ENCODE measurements at regions not wholly inside any gene's neighbourhood (a gene's known extent, or its start where the extent isn't known, plus 50 kb on each side); places are given as distances from the start of the nearest gene placed in this dataset.

- H3K4me1 ChIP-seq = peaks cover 4 to 6% of the 10 kb centered on the region in 2 donors
- intact Hi-C loops (cut with DNase I; ENCODE audit: low total_unique reads) = no loop called here
- no peaks in the 10 kb centered on the region for H3K27me3 ChIP-seq
- H3K4me3 ChIP-seq = no peak overlapping the region
- in situ Hi-C loops (cut with MboI; ENCODE audit: low sequenced_read_pairs in 4 of 4) = no loop called here
- no peaks in the 10 kb centered on the region for H3K9me3 ChIP-seq
- no peak overlapping the region for H3K27ac ChIP-seq
- TF ChIP-seq POLR2A (IDR thresholded peaks at IDR 0.05) (no peak), CTCF (IDR thresholded peaks at IDR 0.05 in 4 of 5, conservative IDR thresholded peaks at IDR 0.05 in 1 of 5) (no peak)
- H3K36me3 ChIP-seq = no peaks in the 10 kb centered on the region
- ATAC-seq = no peak
- no peak for DNase-seq
Observed at GRCh38 chr4:34771632-34772031, 1472.7 kb downstream of the ARAP2 start.

DNA sequence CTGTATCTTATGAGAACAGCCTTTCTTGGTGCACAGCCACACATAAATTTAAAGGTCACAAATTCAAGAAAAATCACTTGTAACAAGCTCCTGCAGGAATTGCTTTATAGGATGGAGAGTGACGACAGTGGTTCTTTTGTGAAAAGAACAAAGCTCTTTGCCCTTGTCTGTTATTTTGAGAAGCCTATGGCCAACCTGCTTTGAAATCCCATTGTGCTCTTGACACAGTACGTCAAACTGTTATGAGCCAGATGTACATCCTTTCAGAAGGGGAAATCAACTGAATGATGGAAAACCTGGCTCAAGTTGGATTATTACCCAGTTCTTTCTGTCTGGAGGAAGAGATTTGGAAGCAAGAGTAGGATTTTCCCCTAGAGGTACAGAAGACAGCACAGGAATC is 1454.2 kb downstream of the ARAP2 start:
- intact Hi-C loops (cut with DNase I; ENCODE audit: low total_unique reads) (no loop called here), in situ Hi-C loops (cut with MboI; ENCODE audit: low sequenced_read_pairs in 4 of 4) (no loop called here)
- Histone ChIP-seq H3K4me1 (no peaks in the 10 kb centered on the region), H3K27me3 (no peaks in the 10 kb centered on the region), H3K4me3 (no peak overlapping the region), H3K36me3 (no peaks in the 10 kb centered on the region), H3K9me3 (no peaks in the 10 kb centered on the region), H3K27ac (no peak overlapping the region)
- DNase-seq = no peak
- no peak for ATAC-seq
- TF ChIP-seq POLR2A (IDR thresholded peaks at IDR 0.05) = no peak
- TF ChIP-seq CTCF (IDR thresholded peaks at IDR 0.05 in 4 of 5, conservative IDR thresholded peaks at IDR 0.05 in 1 of 5) = no peak

- DNase-seq = no peak
- TF ChIP-seq POLR2A (IDR thresholded peaks at IDR 0.05) (no peak), CTCF (IDR thresholded peaks at IDR 0.05 in 4 of 5, conservative IDR thresholded peaks at IDR 0.05 in 1 of 5) (no peak)
- Histone ChIP-seq H3K4me3 (no peak overlapping the region), H3K27me3 (no peaks in the 10 kb centered on the region), H3K9me3 (no peaks in the 10 kb centered on the region), H3K36me3 (no peaks in the 10 kb centered on the region), H3K4me1 (no peaks in the 10 kb centered on the region), H3K27ac (no peak overlapping the region)
- intact Hi-C loops (cut with DNase I; ENCODE audit: low total_unique reads) = no loop called here
- in situ Hi-C loops (cut with MboI; ENCODE audit: low sequenced_read_pairs in 4 of 4) = no loop called here
- ATAC-seq = no peak
Observed at GRCh38 chr4:34791209-34791608, 1453.1 kb downstream of the ARAP2 start.

GRCh38 chr4:34800953-34801352 is 1443.4 kb downstream of the ARAP2 start:
- in situ Hi-C loops (cut with MboI; ENCODE audit: low sequenced_read_pairs in 4 of 4) = no loop called here
- no peak for ATAC-seq
- H3K4me3 ChIP-seq = no peak overlapping the region
- H3K36me3 ChIP-seq = no peaks in the 10 kb centered on the region
- DNase-seq = no peak
- no peaks in the 10 kb centered on the region for H3K9me3 ChIP-seq
- no peaks in the 10 kb centered on the region for H3K4me1 ChIP-seq
- intact Hi-C loops (cut with DNase I; ENCODE audit: low total_unique reads) = no loop called here
- TF ChIP-seq POLR2A (IDR thresholded peaks at IDR 0.05) = no peak
- TF ChIP-seq CTCF (IDR thresholded peaks at IDR 0.05 in 4 of 5, conservative IDR thresholded peaks at IDR 0.05 in 1 of 5) = no peak
- no peaks in the 10 kb centered on the region for H3K27me3 ChIP-seq
- no peak overlapping the region for H3K27ac ChIP-seq

GRCh38 chr4:34814266-34814665 is 1430.0 kb downstream of the ARAP2 start:
- intact Hi-C loops (cut with DNase I; ENCODE audit: low total_unique reads) (no loop called here), in situ Hi-C loops (cut with MboI; ENCODE audit: low sequenced_read_pairs in 4 of 4) (no loop called here)
- DNase-seq = no peak
- Histone ChIP-seq H3K27ac (no peak overlapping the region), H3K4me1 (no peaks in the 10 kb centered on the region), H3K4me3 (no peak overlapping the region), H3K9me3 (no peaks in the 10 kb centered on the region), H3K27me3 (no peaks in the 10 kb centered on the region), H3K36me3 (no peaks in the 10 kb centered on the region)
- no peak for TF ChIP-seq POLR2A (IDR thresholded peaks at IDR 0.05)
- TF ChIP-seq CTCF (IDR thresholded peaks at IDR 0.05 in 4 of 5, conservative IDR thresholded peaks at IDR 0.05 in 1 of 5) = no peak
- no peak for ATAC-seq
